ENCODE measurements at regions not wholly inside any gene's neighbourhood (a gene's known extent, or its start where the extent isn't known, plus 50 kb on each side); places are given as distances from the start of the nearest gene placed in this dataset.

DNA sequence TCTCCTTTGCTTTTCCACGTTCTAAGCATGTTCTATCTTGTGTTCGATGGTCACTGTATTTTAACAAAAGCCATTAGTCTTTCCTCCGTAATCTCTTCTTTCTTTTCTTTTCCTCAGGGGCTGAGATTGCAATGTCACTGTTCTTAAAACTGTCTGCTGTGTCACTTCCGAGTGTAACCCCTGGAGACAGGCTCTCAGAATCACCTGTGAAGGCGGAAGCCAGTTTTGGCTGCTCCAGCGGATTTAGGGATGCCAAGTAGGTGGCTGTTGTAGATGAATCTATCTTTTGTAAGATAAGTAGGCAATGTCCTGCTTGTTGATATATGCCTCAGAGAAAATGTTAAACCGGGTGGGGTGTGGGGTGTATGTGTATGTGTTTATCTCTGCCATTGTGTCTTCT is 94.7 kb upstream of the L3MBTL4 start:
- Mint-ChIP-seq H3K4me1 (peaks cover 9% of the 10 kb centered on the region), H3K4me3 (no peak overlapping the region), H3K36me3 (ENCODE audit: low read depth) (no peaks in the 10 kb centered on the region), H3K27ac (peak overlapping the region; percentile 2), H3K27me3 (ENCODE audit: insufficient read depth) (no peaks in the 10 kb centered on the region), H3K9me3 (peaks cover 3% of the 10 kb centered on the region)
- 88 to 92% methylated on average over 4 to 7 of the region's 7 CpGs for WGBS, 2 experiments (ENCODE audit: insufficient coverage in 1 of 2, insufficient read length in 1 of 2)
- DNase-seq, result no peak
- Histone ChIP-seq H3K9ac (ENCODE audit: extremely low read depth, low read length, poor library complexity, severe bottlenecking) (no peak overlapping the region), H3K27me3 (ENCODE audit: control insufficient read depth, insufficient read depth, low read length, poor library complexity, severe bottlenecking) (no peaks in the 10 kb centered on the region), H3K4me1 (ENCODE audit: control insufficient read depth, insufficient read depth, low read length) (peaks cover 9% of the 10 kb centered on the region), H3K27ac (ENCODE audit: low read depth, low read length) (no peak overlapping the region), H3K9me3 (ENCODE audit: control insufficient read depth, low read length) (peaks cover 3% of the 10 kb centered on the region), H3K36me3 (ENCODE audit: control insufficient read depth, insufficient read depth, low read length) (no peaks in the 10 kb centered on the region), H3K4me3 (ENCODE audit: low read length) (no peak overlapping the region)
- TF ChIP-seq, protein P1, sequence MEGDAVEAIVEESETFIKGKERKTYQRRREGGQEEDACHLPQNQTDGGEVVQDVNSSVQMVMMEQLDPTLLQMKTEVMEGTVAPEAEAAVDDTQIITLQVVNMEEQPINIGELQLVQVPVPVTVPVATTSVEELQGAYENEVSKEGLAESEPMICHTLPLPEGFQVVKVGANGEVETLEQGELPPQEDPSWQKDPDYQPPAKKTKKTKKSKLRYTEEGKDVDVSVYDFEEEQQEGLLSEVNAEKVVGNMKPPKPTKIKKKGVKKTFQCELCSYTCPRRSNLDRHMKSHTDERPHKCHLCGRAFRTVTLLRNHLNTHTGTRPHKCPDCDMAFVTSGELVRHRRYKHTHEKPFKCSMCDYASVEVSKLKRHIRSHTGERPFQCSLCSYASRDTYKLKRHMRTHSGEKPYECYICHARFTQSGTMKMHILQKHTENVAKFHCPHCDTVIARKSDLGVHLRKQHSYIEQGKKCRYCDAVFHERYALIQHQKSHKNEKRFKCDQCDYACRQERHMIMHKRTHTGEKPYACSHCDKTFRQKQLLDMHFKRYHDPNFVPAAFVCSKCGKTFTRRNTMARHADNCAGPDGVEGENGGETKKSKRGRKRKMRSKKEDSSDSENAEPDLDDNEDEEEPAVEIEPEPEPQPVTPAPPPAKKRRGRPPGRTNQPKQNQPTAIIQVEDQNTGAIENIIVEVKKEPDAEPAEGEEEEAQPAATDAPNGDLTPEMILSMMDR (conservative IDR thresholded peaks at IDR 0.05), result no peak

DNA sequence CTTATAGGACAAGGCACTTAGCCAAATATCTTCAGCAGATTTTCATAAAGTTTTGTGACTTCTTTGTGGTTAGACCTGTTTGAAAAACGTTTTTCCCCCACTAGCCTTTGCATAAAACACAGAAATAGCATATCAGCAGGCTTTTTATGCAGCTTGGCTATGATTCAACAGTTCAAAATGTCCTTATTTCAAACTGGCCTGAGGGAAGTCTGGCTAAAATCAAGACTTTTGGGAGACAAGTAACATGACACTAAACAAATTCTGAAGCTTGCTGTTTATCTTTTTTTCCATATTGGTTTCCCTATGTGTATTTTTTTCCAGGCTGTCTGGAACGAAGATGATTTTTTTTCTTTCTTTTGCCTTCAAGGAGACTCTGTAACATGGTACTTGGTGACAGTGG is 95.1 kb upstream of the L3MBTL4 start:
- Mint-ChIP-seq H3K4me1 (peaks cover 9% of the 10 kb centered on the region), H3K27ac (no peak overlapping the region), H3K9me3 (peaks cover 5% of the 10 kb centered on the region), H3K4me3 (no peak overlapping the region), H3K27me3 (ENCODE audit: insufficient read depth) (no peaks in the 10 kb centered on the region), H3K36me3 (ENCODE audit: low read depth) (no peaks in the 10 kb centered on the region)
- WGBS, 2 experiments (ENCODE audit: insufficient coverage in 1 of 2, insufficient read length in 1 of 2), result 59% methylated on average over 2 of the region's 2 CpGs; no CpG with 5 or more reads in 1 of the 2 experiments
- Histone ChIP-seq H3K27ac (ENCODE audit: low read depth, low read length) (no peak overlapping the region), H3K27me3 (ENCODE audit: control insufficient read depth, insufficient read depth, low read length, poor library complexity, severe bottlenecking) (no peaks in the 10 kb centered on the region), H3K4me3 (ENCODE audit: low read length) (no peak overlapping the region), H3K9me3 (ENCODE audit: control insufficient read depth, low read length) (peaks cover 7% of the 10 kb centered on the region), H3K4me1 (ENCODE audit: control insufficient read depth, insufficient read depth, low read length) (peaks cover 9% of the 10 kb centered on the region), H3K9ac (ENCODE audit: extremely low read depth, low read length, poor library complexity, severe bottlenecking) (no peak overlapping the region), H3K36me3 (ENCODE audit: control insufficient read depth, insufficient read depth, low read length) (no peaks in the 10 kb centered on the region)
- TF ChIP-seq, protein P1 (conservative IDR thresholded peaks at IDR 0.05), result no peak
- no peak for DNase-seq

DNA sequence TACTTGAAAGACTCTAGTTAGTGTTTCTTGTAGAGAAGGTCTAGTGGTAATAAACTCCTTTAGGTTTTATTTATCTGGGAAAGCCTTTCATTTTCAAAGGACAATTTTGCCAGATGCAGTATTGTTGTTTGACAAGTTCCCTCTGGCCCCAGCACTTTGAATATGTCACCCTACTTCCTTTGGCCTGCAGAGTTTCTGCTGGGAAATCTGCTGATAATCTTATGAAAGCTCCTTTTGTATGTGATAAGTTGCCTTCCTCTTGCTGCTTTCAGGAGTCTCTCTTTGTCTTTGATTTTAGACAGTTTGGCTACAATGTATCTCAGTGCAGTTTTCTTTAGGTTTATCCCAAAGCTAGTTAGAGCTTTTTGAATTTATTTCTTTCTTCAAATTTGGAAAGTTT is 106.2 kb upstream of the L3MBTL4 start:
- no peak overlapping the region for H3K27ac ChIP-seq (ENCODE audit: low read depth, low read length)
- no peak overlapping the region for H3K9ac ChIP-seq (ENCODE audit: extremely low read depth, low read length, poor library complexity, severe bottlenecking)
- TF ChIP-seq, protein P1 (conservative IDR thresholded peaks at IDR 0.05), result no peak
- H3K9me3 ChIP-seq (ENCODE audit: control insufficient read depth, low read length), result peaks cover 14% of the 10 kb centered on the region
- H3K4me1 ChIP-seq (ENCODE audit: control insufficient read depth, insufficient read depth, low read length), result no peaks in the 10 kb centered on the region
- no peaks in the 10 kb centered on the region for H3K27me3 ChIP-seq (ENCODE audit: control insufficient read depth, insufficient read depth, low read length, poor library complexity, severe bottlenecking)
- no peaks in the 10 kb centered on the region for H3K27me3 Mint-ChIP-seq (ENCODE audit: insufficient read depth)
- no peaks in the 10 kb centered on the region for H3K36me3 ChIP-seq (ENCODE audit: control insufficient read depth, insufficient read depth, low read length)
- no peak overlapping the region for H3K4me3 ChIP-seq (ENCODE audit: low read length)
- peaks cover 27% of the 10 kb centered on the region for H3K9me3 Mint-ChIP-seq
- DNase-seq, result no peak
- H3K4me3 Mint-ChIP-seq, result no peak overlapping the region
- no peaks in the 10 kb centered on the region for H3K4me1 Mint-ChIP-seq
- H3K27ac Mint-ChIP-seq, result no peak overlapping the region
- no peaks in the 10 kb centered on the region for H3K36me3 Mint-ChIP-seq (ENCODE audit: low read depth)
